IMR-90 (cell line): ENCODE measurements at regions not wholly inside any gene's neighbourhood (a gene's known extent, or its start where the extent isn't known, plus 50 kb on each side); places are given as distances from the start of the nearest gene placed in this dataset.

Experiments used
- ATAC-seq: fragments of 200-7000 bp; cut with Tn5 transposase; 2 replicates; pipeline ENCODE4 v1.9.1; 2020; ENCODE audit warnings: low read depth, mild to moderate bottlenecking, moderate library complexity
- BruUV-seq: library from RNA; stranded (reverse); fragments of 400-500 nt; replicated peaks from 2 replicates; lab custom pipeline; 2021; lab: Mats Ljungman, UMichigan
- CTCF ChIA-PET: fragments of 300-600 bp; formaldehyde crosslinking; extraction: SDS; loops from one replicate; lab custom pipeline; 2021; ENCODE audit warnings: antibody characterized with exemption; lab: Yijun Ruan, JAX
- POLR2A ChIA-PET: fragments of 300-600 bp; sonication (Branson Sonifier 250); formaldehyde crosslinking; loops from one replicate; lab custom pipeline; 2022; ENCODE audit warnings: antibody characterized with exemption; ENCODE audit not compliant: unreplicated experiment; lab: Charles Lee
- DNase-seq: peaks from one replicate; pipeline ENCODE4 v3.0.0; 2013
- H2AFZ ChIP-seq: replicated peaks from 2 replicates; pipeline ENCODE3; 2013; ENCODE audit warnings: low read length, mild to moderate bottlenecking; ENCODE audit not compliant: poor library complexity
- H2AK5ac ChIP-seq: 2 replicates; pipeline ENCODE4 v1.6.1; 2013; ENCODE audit warnings: low read depth, low read length, inconsistent platforms
- H2AK9ac ChIP-seq: replicated peaks from 2 replicates; pipeline ENCODE3; 2013; ENCODE audit warnings: mild to moderate bottlenecking, low read depth, low read length, moderate library complexity; ENCODE audit not compliant: poor library complexity
- H2BK120ac ChIP-seq: 2 replicates; pipeline ENCODE4 v1.6.1; 2013; ENCODE audit warnings: low read depth, low read length, inconsistent platforms
- H2BK15ac ChIP-seq: 3 replicates; pipeline ENCODE4 v1.6.1; 2013; ENCODE audit warnings: low read depth, low read length, inconsistent platforms
- H2BK20ac ChIP-seq: 2 replicates; pipeline ENCODE4 v1.6.1; 2013; ENCODE audit warnings: low read depth, mild to moderate bottlenecking, inconsistent platforms, low read length, moderate library complexity
- H2BK5ac ChIP-seq: 2 replicates; pipeline ENCODE4 v1.6.1; 2013; ENCODE audit warnings: mild to moderate bottlenecking, low read depth, low read length, inconsistent platforms; ENCODE audit not compliant: poor library complexity, severe bottlenecking
- H3K14ac ChIP-seq: replicated peaks from 2 replicates; pipeline ENCODE4 v1.6.1; 2013; ENCODE audit warnings: low read depth, low read length, inconsistent platforms
- H3K18ac ChIP-seq: 2 replicates; pipeline ENCODE4 v1.6.1; 2013; ENCODE audit warnings: low read depth, low read length, control low read depth
- H3K23ac ChIP-seq: 2 replicates; pipeline ENCODE4 v1.6.1; 2013; ENCODE audit warnings: low read depth, low read length, inconsistent platforms
- H3K27ac ChIP-seq: 2 replicates; pipeline ENCODE4 v1.5.1; 2013; ENCODE audit warnings: mild to moderate bottlenecking, control low read depth, low read length; ENCODE audit not compliant: insufficient read depth
- H3K27me3 ChIP-seq: 2 replicates; pipeline ENCODE4 v1.6.1; 2013; ENCODE audit warnings: low read length; ENCODE audit not compliant: control insufficient read depth, insufficient read depth
- H3K36me3 ChIP-seq: 2 replicates; pipeline ENCODE4 v1.6.1; 2013; ENCODE audit warnings: low read length, mixed read lengths; ENCODE audit not compliant: control insufficient read depth, insufficient read depth
- H3K4ac ChIP-seq: 2 replicates; pipeline ENCODE4 v1.6.1; 2013; ENCODE audit warnings: low read depth, low read length, inconsistent platforms
- H3K4me1 ChIP-seq: 2 replicates; pipeline ENCODE4 v1.6.1; 2013; ENCODE audit warnings: low read length, mixed read lengths; ENCODE audit not compliant: control insufficient read depth, insufficient read depth
- H3K4me2 ChIP-seq: 2 replicates; pipeline ENCODE4 v1.6.1; 2013; ENCODE audit warnings: low read depth, mild to moderate bottlenecking, control low read depth, low read length, moderate library complexity
- H3K4me3 ChIP-seq: 2 replicates; pipeline ENCODE4 v1.5.1; 2013; ENCODE audit warnings: low read depth, mild to moderate bottlenecking, control low read depth, low read length, moderate library complexity; ENCODE audit not compliant: insufficient read depth
- H3K56ac ChIP-seq: 2 replicates; pipeline ENCODE4 v1.6.1; 2013; ENCODE audit warnings: low read length, inconsistent platforms; ENCODE audit not compliant: insufficient read depth; ENCODE audit errors: extremely low read depth
- H3K79me1 ChIP-seq, 2 experiments: 2 replicates each; pipeline ENCODE4 v1.6.1; 2013; ENCODE audit warnings: low read length in 2 of 2, inconsistent platforms in 1 of 2, low read depth in 1 of 2
- H3K9ac ChIP-seq: 2 replicates; pipeline ENCODE4 v1.6.1; 2013; ENCODE audit warnings: low read depth, low read length, control low read depth
- H3K9me1 ChIP-seq: 2 replicates; pipeline ENCODE4 v1.6.1; 2013; ENCODE audit warnings: low read length, inconsistent platforms; ENCODE audit not compliant: insufficient read depth
- H3K9me3 ChIP-seq: 2 replicates; pipeline ENCODE4 v1.6.1; 2013; ENCODE audit warnings: low read length; ENCODE audit not compliant: control insufficient read depth, insufficient read depth
- H4K20me1 ChIP-seq: 2 replicates; pipeline ENCODE4 v1.6.1; 2013; ENCODE audit warnings: low read length, inconsistent platforms; ENCODE audit not compliant: insufficient read depth
- H4K5ac ChIP-seq: 2 replicates; pipeline ENCODE4 v1.6.1; 2013; ENCODE audit warnings: mild to moderate bottlenecking, low read depth, low read length, control low read depth
- H4K8ac ChIP-seq, 2 experiments: 2 replicates each; pipeline ENCODE4 v1.6.1; 2013; ENCODE audit warnings: low read depth in 2 of 2, low read length in 2 of 2, control low read depth in 1 of 2, inconsistent platforms in 1 of 2
- H4K91ac ChIP-seq: 2 replicates; pipeline ENCODE4 v1.6.1; 2013; ENCODE audit warnings: low read depth, low read length, inconsistent platforms; ENCODE audit not compliant: insufficient read depth
- BHLHE40 ChIP-seq: fragments of 150-350 bp; IDR thresholded peaks from 2 replicates; pipeline ENCODE4 v1.6.1; 2016; ENCODE audit warnings: mild to moderate bottlenecking, low read depth, low read length
- MXI1 ChIP-seq: IDR thresholded peaks from 2 replicates; pipeline ENCODE4 v1.6.1; 2012; ENCODE audit warnings: low read depth, mild to moderate bottlenecking, low read length, moderate library complexity, borderline replicate concordance
- RCOR1 ChIP-seq: IDR thresholded peaks from 2 replicates; pipeline ENCODE4 v1.6.1; 2012; ENCODE audit warnings: mild to moderate bottlenecking, low read length, improper control_type of control experiment; ENCODE audit not compliant: insufficient replicate concordance
- WGBS, 2 experiments: methylation state at CpG; one replicate each; pipeline versions ENCODE4 v1.1.5 to v1.1.7; 2013; ENCODE audit warnings: missing lambda C conversion rate in 2 of 2; ENCODE audit not compliant: insufficient read length in 1 of 2; ENCODE audit errors: extremely low coverage in 2 of 2; 5-methylcytosine and 5-hydroxymethylcytosine counted together
- dilution Hi-C: fragments of 300-500 bp; cut with HindIII; formaldehyde crosslinking; loops from one replicate; pipeline ENCODE4 v1.14.3; 2018; ENCODE audit warnings: low sequenced_read_pairs; ENCODE audit not compliant: unreplicated experiment
- in situ Hi-C: fragments of 300-500 bp; cut with MboI; formaldehyde crosslinking; loops from 3 replicates; pipeline ENCODE4 v1.14.3; 2019; ENCODE audit warnings: low sequenced_read_pairs, inconsistent platforms, mixed read lengths
- intact Hi-C: fragments of 100-400 bp; cut with micrococcal nuclease; formaldehyde crosslinking; loops from 2 replicates; pipeline ENCODE4 v1.10.0; 2022

GRCh38 chr4:123807866-123808265 is 411.3 kb downstream of the SPRY1 start:
- Histone ChIP-seq H2AFZ (no peak overlapping the region), H3K4me2 (no peak overlapping the region), H2AK5ac (no peak overlapping the region), H3K14ac (no peak overlapping the region), H3K27ac (no peak overlapping the region), H2BK20ac (no peak overlapping the region), H2BK5ac (no peak overlapping the region), H4K20me1 (no peaks in the 10 kb centered on the region), H2BK120ac (no peak overlapping the region), H3K79me1 (no peaks in the 10 kb centered on the region), H3K4me1 (no peaks in the 10 kb centered on the region), H4K5ac (no peak overlapping the region), H3K23ac (no peak overlapping the region), H3K56ac (no peak overlapping the region), H2AK9ac (no peak overlapping the region), H3K9me3 (no peaks in the 10 kb centered on the region), H3K4me3 (no peak overlapping the region), H3K27me3 (no peaks in the 10 kb centered on the region), H3K4ac (no peak overlapping the region), H4K91ac (no peak overlapping the region), H3K18ac (no peak overlapping the region), H4K8ac (no peak overlapping the region), H3K36me3 (no peaks in the 10 kb centered on the region), H3K9me1 (no peaks in the 10 kb centered on the region), H2BK15ac (no peak overlapping the region), H3K9ac (no peak overlapping the region)
- in situ Hi-C loops: no loop called here
- no peak for TF ChIP-seq BHLHE40
- TF ChIP-seq MXI1: no peak
- TF ChIP-seq RCOR1: no peak
- intact Hi-C loops: no loop called here
- ChIA-PET POLR2A (no interaction called here), CTCF (interaction anchor here (0.5 kb wide), 1 partner anchor 674 kb away, joined by 4 read pairs; no protein-coding TSS in a partner anchor)
- no CpG with 5 or more reads among the region's 1 CpG for WGBS, 2 experiments
- dilution Hi-C loops: no loop called here
- DNase-seq (no peak), ATAC-seq (no peak)
- BruUV-seq: no TSS peak
